T-cell (primary cell): ENCODE measurements at regions not wholly inside any gene's neighbourhood (a gene's known extent, or its start where the extent isn't known, plus 50 kb on each side); places are given as distances from the start of the nearest gene placed in this dataset.

Experiments
- ATAC-seq, 4 experiments: fragments of 200-7000 bp in 3 of 4; fragments of 150-1000 bp in 1 of 4; cut with Tn5 transposase; replicated peaks in 1 of 4; 1 replicate in 3 of 4; 2 replicates in 1 of 4; pipeline ENCODE4 v1.10.0; 2021; ENCODE audit warnings: moderate library complexity in 3 of 4, mild to moderate bottlenecking in 2 of 4, moderate number of reproducible peaks in 1 of 4
- CTCF ChIA-PET, 2 donors: fragments of 300-600 bp; sonication (Branson Sonifier 250); formaldehyde crosslinking; loops; one replicate each; lab custom pipeline; 2022; ENCODE audit warnings: antibody characterized with exemption in 2 of 2; lab: Charles Lee
- POLR2A ChIA-PET, 2 donors: fragments of 300-600 bp; sonication (Branson Sonifier 250); formaldehyde crosslinking; loops; one replicate each; lab custom pipeline; 2022; ENCODE audit warnings: antibody characterized with exemption in 2 of 2; lab: Charles Lee
- DNase-seq, 35 experiments: peaks; one replicate each; pipeline versions ENCODE4 v3.0.0 to v3.0.0-alpha.2; 2013 to 2023
- H3K27ac ChIP-seq: one replicate; pipeline ENCODE4 v1.5.1; 2013; ENCODE audit warnings: low read length
- H3K27me3 ChIP-seq, 2 experiments: replicated peaks in 1 of 2; 1 replicate in 1 of 2; 2 replicates in 1 of 2; pipeline versions ENCODE4 v1.6.1 to v1.7.0; 2013; ENCODE audit warnings: low read length in 1 of 2, mixed read lengths in 1 of 2; ENCODE audit not compliant: control insufficient read depth in 2 of 2, insufficient read depth in 2 of 2; ENCODE audit errors: extremely low read depth in 1 of 2
- H3K36me3 ChIP-seq, 2 donors: 1 replicate in 1 of 2; 2 replicates in 1 of 2; pipeline versions ENCODE4 v1.6.1 to v1.7.0; 2013; ENCODE audit warnings: low read length in 1 of 2; ENCODE audit not compliant: control insufficient read depth in 2 of 2, insufficient read depth in 1 of 2; ENCODE audit errors: extremely low read depth in 1 of 2
- H3K4me1 ChIP-seq, 2 experiments: 1 replicate in 1 of 2; 2 replicates in 1 of 2; pipeline versions ENCODE4 v1.6.1 to v1.7.0; 2013; ENCODE audit warnings: low read length in 2 of 2, mixed read lengths in 1 of 2; ENCODE audit not compliant: insufficient read depth in 2 of 2, control insufficient read depth in 1 of 2; ENCODE audit errors: extremely low read depth in 1 of 2
- H3K4me3 ChIP-seq, 2 donors: 1 replicate in 1 of 2; 2 replicates in 1 of 2; pipeline versions ENCODE4 v1.5.1 to v1.7.0; 2013; ENCODE audit warnings: mild to moderate bottlenecking in 2 of 2, low read length in 1 of 2, moderate library complexity in 1 of 2; ENCODE audit not compliant: control insufficient read depth in 1 of 2; ENCODE audit errors: extremely low read depth in 1 of 2
- H3K9me3 ChIP-seq: 2 replicates; pipeline ENCODE4 v1.7.0; 2013
- H3K27ac Mint-ChIP-seq, 2 donors: one replicate each; pipeline ENCODE4 v1.8.0; 2020 to 2021; ENCODE audit warnings: mild to moderate bottlenecking in 2 of 2, mixed read lengths in 2 of 2
- H3K27me3 Mint-ChIP-seq, 2 donors: one replicate each; pipeline ENCODE4 v1.8.0; 2021 to 2022; ENCODE audit warnings: mixed read lengths in 2 of 2
- H3K36me3 Mint-ChIP-seq: one replicate; pipeline ENCODE4 v1.8.0; 2021; ENCODE audit warnings: mixed read lengths
- H3K4me1 Mint-ChIP-seq, 3 donors: one replicate each; pipeline ENCODE4 v1.8.0; 2020 to 2022; ENCODE audit warnings: mixed read lengths in 3 of 3, mild to moderate bottlenecking in 1 of 3
- H3K4me3 Mint-ChIP-seq, 3 donors: one replicate each; pipeline ENCODE4 v1.8.0; 2020 to 2022; ENCODE audit warnings: mild to moderate bottlenecking in 3 of 3, mixed read lengths in 3 of 3, moderate library complexity in 3 of 3
- H3K9me3 Mint-ChIP-seq, 3 donors: one replicate each; pipeline ENCODE4 v1.8.0; 2020 to 2022; ENCODE audit warnings: mixed read lengths in 3 of 3
- WGBS: methylation state at CpG from one replicate; pipeline ENCODE4 v1.1.5; 2013; ENCODE audit warnings: missing lambda C conversion rate; ENCODE audit not compliant: insufficient coverage; 5-methylcytosine and 5-hydroxymethylcytosine counted together

DNA sequence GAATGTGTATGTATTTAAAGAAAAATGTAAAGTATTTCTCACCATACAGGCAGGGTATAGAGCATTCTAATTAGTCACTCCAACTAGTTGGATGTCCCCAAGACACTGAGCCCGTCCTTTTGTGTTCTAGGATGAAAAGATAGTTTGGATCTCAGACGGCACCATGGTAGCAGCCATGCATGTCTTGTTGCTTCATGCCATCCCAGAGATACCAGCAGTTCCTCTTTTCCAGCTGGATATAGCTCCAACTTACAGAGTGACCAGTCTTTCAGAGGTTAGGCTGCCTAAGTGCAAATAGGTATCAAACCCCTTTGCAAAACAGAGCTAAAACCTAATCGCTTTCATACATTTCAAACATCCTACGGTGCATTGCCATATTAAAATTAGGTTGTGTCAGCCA is 275.3 kb downstream of the MTX2 start:
- no peaks in the 10 kb centered on the region for H3K9me3 Mint-ChIP-seq
- H3K36me3 Mint-ChIP-seq, result no peaks in the 10 kb centered on the region

DNA sequence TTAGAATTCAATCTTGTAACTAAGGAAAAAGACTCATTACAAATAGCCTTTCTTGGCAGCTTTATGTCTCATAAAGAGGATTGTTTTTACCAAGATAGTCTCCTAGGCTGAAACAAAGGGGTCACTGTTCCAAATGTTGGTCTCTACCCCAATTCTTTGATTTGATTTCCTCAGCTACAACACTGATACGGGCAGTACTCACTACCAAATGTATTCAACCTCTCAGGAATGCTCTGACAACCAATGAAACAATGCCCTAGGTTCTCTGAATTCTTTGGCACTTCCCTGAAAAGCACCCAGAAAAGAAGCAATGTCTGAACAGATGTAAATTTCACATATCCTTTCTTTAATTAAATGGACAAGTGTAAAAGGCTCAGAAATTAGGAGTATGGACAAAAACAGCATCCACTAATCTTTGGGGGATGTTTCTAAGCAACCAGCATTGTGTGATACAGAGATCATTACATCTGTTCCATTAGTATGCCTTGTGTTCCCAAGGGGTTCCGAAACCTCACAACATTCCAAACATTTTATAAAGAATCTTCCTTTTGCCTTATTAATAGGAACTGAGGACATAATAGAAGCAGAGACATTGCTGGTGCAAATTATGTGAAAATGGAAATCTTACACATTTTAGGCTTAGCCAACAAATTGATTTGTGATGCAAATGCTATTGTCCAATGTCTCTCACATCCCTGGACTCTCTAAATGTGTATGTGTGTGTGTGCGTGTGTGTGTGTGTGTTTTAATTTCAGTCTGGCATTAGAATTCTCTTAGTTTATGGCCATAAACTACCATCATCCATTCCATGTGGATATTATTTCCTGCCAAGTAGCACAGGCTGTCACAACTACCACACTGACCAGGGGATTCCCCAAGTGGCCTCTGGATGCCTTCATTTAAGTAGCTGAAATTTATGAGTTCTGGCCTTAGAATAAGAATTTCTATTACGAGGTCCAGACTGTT is 276.0 kb downstream of the MTX2 start:
- WGBS, result 60% methylated on average over 1 of the region's 4 CpGs
- CTCF ChIA-PET, result interaction anchor here in 1 of 2 donors (1.5 kb wide), 1 partner anchor 9 kb away, joined by 3 read pairs; no protein-coding TSS in a partner anchor

More for the DNA sequence above, 275.3 kb downstream of the MTX2 start:
- Mint-ChIP-seq H3K27me3 (peaks cover 12 to 25% of the 10 kb centered on the region in 2 donors), H3K4me3 (no peak overlapping the region), H3K27ac (no peak overlapping the region), H3K4me1 (no peaks in the 10 kb centered on the region)
- ChIA-PET POLR2A (no interaction called here), CTCF (interaction anchor here in 1 of 2 donors (1.5 kb wide), 1 partner anchor 10 kb away, joined by 3 read pairs; no protein-coding TSS in a partner anchor)
- peaks cover 0 to 3% of the 10 kb centered on the region in 2 experiments for H3K27me3 ChIP-seq
- H3K4me3 ChIP-seq, result no peak overlapping the region
- H3K36me3 ChIP-seq, result no peaks in the 10 kb centered on the region
- H3K4me1 ChIP-seq, result no peaks in the 10 kb centered on the region
- no peaks in the 10 kb centered on the region for H3K9me3 ChIP-seq
- no CpG with 5 or more reads among the region's 4 CpGs for WGBS
- no peak for ATAC-seq
- no peak for DNase-seq
- no peak overlapping the region for H3K27ac ChIP-seq

DNA sequence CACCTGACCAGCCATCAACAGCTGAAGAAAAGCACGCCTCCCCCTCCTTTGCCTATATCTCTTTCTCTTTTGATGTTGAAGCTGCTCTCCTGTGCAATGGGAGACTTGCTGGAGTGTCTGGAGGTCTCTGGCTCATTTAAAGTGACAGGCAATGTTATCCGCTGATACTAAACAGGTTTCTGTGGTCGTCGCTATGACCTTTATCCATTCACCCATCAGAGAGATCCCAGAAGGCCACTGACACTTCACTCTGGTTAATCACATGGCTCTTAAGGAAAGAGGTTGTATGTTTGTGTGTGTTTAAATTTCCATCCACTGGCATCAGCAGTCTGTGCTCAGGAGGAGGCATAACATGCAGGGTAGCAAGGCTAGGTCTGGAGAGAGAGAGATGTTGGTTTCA is 277.3 kb downstream of the MTX2 start:
- no peak for ATAC-seq
- no peaks in the 10 kb centered on the region for H3K4me1 Mint-ChIP-seq
- H3K4me3 ChIP-seq, result no peak overlapping the region
- H3K27ac ChIP-seq, result no peak overlapping the region
- CTCF ChIA-PET, result interaction anchor here in 1 of 2 donors (0.7 kb wide), 1 partner anchor 8 kb away, joined by 3 read pairs; no protein-coding TSS in a partner anchor
- no peaks in the 10 kb centered on the region for H3K4me1 ChIP-seq
- H3K36me3 ChIP-seq, result no peaks in the 10 kb centered on the region
- no peaks in the 10 kb centered on the region for H3K9me3 Mint-ChIP-seq
- no peak overlapping the region for H3K27ac Mint-ChIP-seq
- H3K9me3 ChIP-seq, result no peaks in the 10 kb centered on the region
- H3K4me3 Mint-ChIP-seq, result no peak overlapping the region
- POLR2A ChIA-PET, result no interaction called here
- peaks cover 12 to 25% of the 10 kb centered on the region in 2 donors for H3K27me3 Mint-ChIP-seq
- H3K36me3 Mint-ChIP-seq, result no peaks in the 10 kb centered on the region
- peaks cover 0 to 3% of the 10 kb centered on the region in 2 experiments for H3K27me3 ChIP-seq
- no peak for DNase-seq
- WGBS, result no CpG with 5 or more reads among the region's 4 CpGs

More for the DNA sequence above, 276.0 kb downstream of the MTX2 start:
- no peaks in the 10 kb centered on the region for H3K4me1 ChIP-seq
- DNase-seq (no peak), ATAC-seq (no peak)
- no peak overlapping the region for H3K4me3 ChIP-seq
- peaks cover 0 to 3% of the 10 kb centered on the region in 2 experiments for H3K27me3 ChIP-seq
- no peaks in the 10 kb centered on the region for H3K36me3 ChIP-seq
- POLR2A ChIA-PET, result no interaction called here
- no peaks in the 10 kb centered on the region for H3K4me1 Mint-ChIP-seq
- peaks cover 12 to 25% of the 10 kb centered on the region in 2 donors for H3K27me3 Mint-ChIP-seq
- no peaks in the 10 kb centered on the region for H3K36me3 Mint-ChIP-seq
- no peak overlapping the region for H3K27ac ChIP-seq
- no peaks in the 10 kb centered on the region for H3K9me3 ChIP-seq
- H3K27ac Mint-ChIP-seq, result no peak overlapping the region
- H3K9me3 Mint-ChIP-seq, result no peaks in the 10 kb centered on the region
- no peak overlapping the region for H3K4me3 Mint-ChIP-seq

- Mint-ChIP-seq H3K9me3 (no peaks in the 10 kb centered on the region), H3K36me3 (no peaks in the 10 kb centered on the region), H3K27ac (no peak overlapping the region), H3K4me1 (peaks cover 12 to 15% (median 12%) of the 10 kb centered on the region in 3 donors), H3K4me3 (no peak overlapping the region), H3K27me3 (peaks cover 40 to 46% of the 10 kb centered on the region in 2 donors)
- Histone ChIP-seq H3K27ac (no peak overlapping the region), H3K4me1 (peaks cover 3 to 10% of the 10 kb centered on the region in 2 experiments), H3K36me3 (no peaks in the 10 kb centered on the region), H3K9me3 (no peaks in the 10 kb centered on the region), H3K27me3 (peaks cover 0 to 23% of the 10 kb centered on the region in 2 experiments), H3K4me3 (no peak overlapping the region)
- DNase-seq (no peak), ATAC-seq (no peak)
- CTCF ChIA-PET, result interaction anchor here (0.7 kb wide), 2 partner anchors 9 to 85 kb away, joined by 3 read pairs; no protein-coding TSS in a partner anchor
- WGBS, result no CpG with 5 or more reads among the region's 1 CpG
- POLR2A ChIA-PET, result interaction anchor here in 1 of 2 donors (0.7 kb wide), 1 partner anchor 115 kb away, joined by 4 read pairs; no protein-coding TSS in a partner anchor
These were observed 283.4 kb downstream of the MTX2 start for GRCh38 chr2:176552501-176553135.

DNA sequence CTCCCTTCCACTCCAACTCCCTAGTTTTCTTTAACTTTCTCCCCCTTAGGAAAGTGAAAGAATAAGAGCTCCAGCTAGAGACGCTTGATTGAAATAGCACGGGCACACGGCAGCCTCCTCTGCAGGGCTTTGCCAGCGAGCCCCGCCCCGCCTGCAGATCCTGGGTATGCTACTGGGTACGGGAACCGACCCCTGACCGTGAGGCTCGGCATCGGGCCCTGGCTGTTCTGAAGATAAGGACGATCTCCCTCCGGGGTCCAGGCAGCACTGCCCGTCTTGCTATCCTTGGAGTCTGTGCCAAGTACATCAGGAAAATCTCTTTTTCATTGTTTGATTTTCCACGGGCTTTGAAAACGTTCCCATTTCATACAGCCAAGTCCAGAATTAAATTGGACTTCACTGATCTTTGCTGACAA is 284.5 kb downstream of the MTX2 start:
- DNase-seq, result peak in 26 of 35 experiments; percentile 1 to 42 (median 14)
- no peak overlapping the region for H3K27ac Mint-ChIP-seq
- Histone ChIP-seq H3K4me3 (peak overlapping the region; percentile 51 to 81), H3K27me3 (peaks cover 1 to 23% of the 10 kb centered on the region in 2 experiments), H3K9me3 (no peaks in the 10 kb centered on the region), H3K27ac (no peak overlapping the region), H3K36me3 (no peaks in the 10 kb centered on the region), H3K4me1 (peaks cover 3 to 10% of the 10 kb centered on the region in 2 experiments)
- POLR2A ChIA-PET, result no interaction called here
- CTCF ChIA-PET, result interaction anchor here (0.6 to 1.8 kb wide), 26 partner anchors 7 to 1856 kb away, joined by 3 to 21 read pairs (median 4); no protein-coding TSS in a partner anchor
- peak overlapping the region; percentile 76 to 89 (median 76) for H3K4me3 Mint-ChIP-seq
- H3K36me3 Mint-ChIP-seq, result no peaks in the 10 kb centered on the region
- peaks cover 12 to 15% (median 12%) of the 10 kb centered on the region in 3 donors for H3K4me1 Mint-ChIP-seq
- peaks cover 38 to 44% of the 10 kb centered on the region in 2 donors for H3K27me3 Mint-ChIP-seq
- 0% methylated on average over 14 of the region's 16 CpGs for WGBS
- ATAC-seq, result peak; percentile 59 to 88 (median 80)
- H3K9me3 Mint-ChIP-seq, result no peaks in the 10 kb centered on the region
